ENCODE measurements at regions not wholly inside any gene's neighbourhood (a gene's known extent, or its start where the extent isn't known, plus 50 kb on each side); places are given as distances from the start of the nearest gene placed in this dataset.

- WGBS, 3 donors, result 68 to 73% (median 68%) methylated on average over 1 of the region's 1 CpG
- intact Hi-C loops (cut with DNase I), result no loop called here
- Histone ChIP-seq H3K9me3 (no peaks in the 10 kb centered on the region), H3K36me3 (ENCODE audit: insufficient read depth in 1 of 2, low read depth in 1 of 2) (no peaks in the 10 kb centered on the region), H3K27me3 (ENCODE audit: insufficient read depth in 3 of 3, low read length in 2 of 3) (peaks cover 0 to 5% (median 2%) of the 10 kb centered on the region in 3 donors), H3K4me3 (no peak overlapping the region), H3K4me1 (no peaks in the 10 kb centered on the region), H3K27ac (no peak overlapping the region)
- TF ChIP-seq CTCF (IDR thresholded peaks at IDR 0.05), result no peak
- DNase-seq (no peak), ATAC-seq (no peak)
Measured at GRCh38 chr7:106773228-106773627, 91.9 kb upstream of the PIK3CG start.

GRCh38 chr7:106773721-106774120 lies 91.4 kb upstream of the PIK3CG start:
- DNase-seq, result no peak
- Histone ChIP-seq H3K4me1 (no peaks in the 10 kb centered on the region), H3K4me3 (no peak overlapping the region), H3K9me3 (no peaks in the 10 kb centered on the region), H3K27me3 (ENCODE audit: insufficient read depth in 3 of 3, low read length in 2 of 3) (peaks cover 0 to 5% (median 2%) of the 10 kb centered on the region in 3 donors), H3K36me3 (ENCODE audit: insufficient read depth in 1 of 2, low read depth in 1 of 2) (no peaks in the 10 kb centered on the region), H3K27ac (no peak overlapping the region)
- 87 to 90% (median 90%) methylated on average over 2 of the region's 2 CpGs for WGBS, 3 donors
- intact Hi-C loops (cut with DNase I), result no loop called here
- TF ChIP-seq CTCF (IDR thresholded peaks at IDR 0.05), result no peak
- ATAC-seq, result no peak

GRCh38 chr7:106774213-106774767 lies 90.8 kb upstream of the PIK3CG start:
- no peak overlapping the region for H3K4me3 ChIP-seq
- DNase-seq, result no peak
- ATAC-seq, result no peak
- intact Hi-C loops (cut with DNase I), result no loop called here
- H3K9me3 ChIP-seq, result no peaks in the 10 kb centered on the region
- 81 to 90% (median 87%) methylated on average over 4 of the region's 4 CpGs for WGBS, 3 donors
- H3K36me3 ChIP-seq (ENCODE audit: insufficient read depth in 1 of 2, low read depth in 1 of 2), result no peaks in the 10 kb centered on the region
- no peak overlapping the region for H3K27ac ChIP-seq
- H3K4me1 ChIP-seq, result no peaks in the 10 kb centered on the region
- peaks cover 0 to 5% (median 2%) of the 10 kb centered on the region in 3 donors for H3K27me3 ChIP-seq (ENCODE audit: insufficient read depth in 3 of 3, low read length in 2 of 3)
- TF ChIP-seq CTCF (IDR thresholded peaks at IDR 0.05), result no peak

GRCh38 chr7:106774768-106775551 lies 90.1 kb upstream of the PIK3CG start:
- no peaks in the 10 kb centered on the region for H3K36me3 ChIP-seq (ENCODE audit: insufficient read depth in 1 of 2, low read depth in 1 of 2)
- H3K27ac ChIP-seq, result no peak overlapping the region
- peaks cover 0 to 5% (median 2%) of the 10 kb centered on the region in 3 donors for H3K27me3 ChIP-seq (ENCODE audit: insufficient read depth in 3 of 3, low read length in 2 of 3)
- no peaks in the 10 kb centered on the region for H3K9me3 ChIP-seq
- no peak for DNase-seq
- intact Hi-C loops (cut with DNase I), result no loop called here
- no peak for TF ChIP-seq CTCF (IDR thresholded peaks at IDR 0.05)
- no peaks in the 10 kb centered on the region for H3K4me1 ChIP-seq
- WGBS, 3 donors, result 74 to 81% (median 76%) methylated on average over 12 of the region's 12 CpGs
- no peak overlapping the region for H3K4me3 ChIP-seq
- no peak for ATAC-seq
